Panc1 (cell line): ENCODE measurements at regions not wholly inside any gene's neighbourhood (a gene's known extent, or its start where the extent isn't known, plus 50 kb on each side); places are given as distances from the start of the nearest gene placed in this dataset.

Source experiments
- ATAC-seq: fragments of 200-7000 bp; cut with Tn5 transposase; 2 replicates; pipeline ENCODE4 v1.9.1; 2020; ENCODE audit warnings: mild to moderate bottlenecking, moderate library complexity
- BruUV-seq: library from RNA; stranded (reverse); fragments of 400-500 nt; replicated peaks from 2 replicates; lab custom pipeline; 2021; lab: Mats Ljungman, UMichigan
- CTCF ChIA-PET: fragments of 300-600 bp; sonication (Branson Sonifier 250); formaldehyde crosslinking; loops from one replicate; lab custom pipeline; 2022; ENCODE audit warnings: antibody characterized with exemption; lab: Charles Lee
- POLR2A ChIA-PET: fragments of 300-600 bp; sonication (Branson Sonifier 250); formaldehyde crosslinking; loops from one replicate; lab custom pipeline; 2022; ENCODE audit warnings: antibody characterized with exemption; lab: Charles Lee
- DNase-seq: peaks from one replicate; pipeline ENCODE4 v3.0.0-alpha.2; 2010; ENCODE audit warnings: low read depth, low spot score
- H3K27ac ChIP-seq: 2 replicates; pipeline ENCODE4 v1.5.1; 2011; ENCODE audit warnings: mild to moderate bottlenecking, low read length, inconsistent platforms
- H3K27me3 ChIP-seq: fragments of 200-500 bp; sonication (Bioruptor generic); 2 replicates; pipeline ENCODE4 v1.6.0; 2014; ENCODE audit warnings: low read length, inconsistent platforms; ENCODE audit not compliant: control insufficient read depth, insufficient read depth
- H3K36me3 ChIP-seq: fragments of 200-500 bp; sonication (Bioruptor generic); 2 replicates; pipeline ENCODE4 v1.5.1; 2014; ENCODE audit warnings: inconsistent platforms, mild to moderate bottlenecking, low read length, moderate library complexity; ENCODE audit not compliant: control insufficient read depth, insufficient read depth
- H3K4me1 ChIP-seq: 2 replicates; pipeline ENCODE4 v1.5.1; 2011; ENCODE audit warnings: inconsistent platforms, mild to moderate bottlenecking, low read length, moderate library complexity; ENCODE audit not compliant: control insufficient read depth, insufficient read depth
- H3K4me3 ChIP-seq, 2 experiments: 2 replicates each; pipeline ENCODE4 v1.5.1; 2011 to 2012; ENCODE audit warnings: low read depth in 2 of 2, low read length in 2 of 2, mild to moderate bottlenecking in 2 of 2, inconsistent platforms in 1 of 2, moderate library complexity in 1 of 2
- H3K9me3 ChIP-seq: fragments of 200-500 bp; sonication (Bioruptor generic); 2 replicates; pipeline ENCODE4 v1.5.1; 2014; ENCODE audit warnings: low read depth, mild to moderate bottlenecking, inconsistent platforms, low read length, moderate library complexity; ENCODE audit not compliant: control insufficient read depth, insufficient read depth
- POLR2AphosphoS5 ChIP-seq: IDR thresholded peaks from 2 replicates; pipeline ENCODE4 v1.6.1; 2012; ENCODE audit warnings: mild to moderate bottlenecking, low read depth, low read length, moderate library complexity
- SIN3A ChIP-seq: IDR thresholded peaks from 2 replicates; pipeline ENCODE4 v1.6.1; 2012; ENCODE audit warnings: low read depth, mild to moderate bottlenecking, low read length, moderate library complexity, borderline replicate concordance; ENCODE audit not compliant: insufficient read depth
- TCF7L2 ChIP-seq: IDR thresholded peaks from 2 replicates; pipeline ENCODE4 v1.6.1; 2011; ENCODE audit warnings: mild to moderate bottlenecking, low read depth, low read length, inconsistent platforms
- in situ Hi-C: cut with HindIII; loops from 2 replicates; pipeline ENCODE4 v1.10.0; 2016; ENCODE audit warnings: low sequenced_read_pairs, low pct_unique_long_range_greater_than_20kb
- intact Hi-C: fragments of 100-400 bp; cut with micrococcal nuclease; formaldehyde crosslinking; loops from one replicate; pipeline ENCODE4 v1.10.0; 2022; ENCODE audit not compliant: unreplicated experiment
- TF ChIP-seq, protein P1 (sequence below): fragments of 450-650 bp; IDR thresholded peaks from 2 replicates; pipeline ENCODE4 v1.5.1; 2017; ENCODE audit warnings: mild to moderate bottlenecking
- TF ChIP-seq, protein P2 (sequence below), 2 experiments: IDR thresholded peaks; 2 replicates each; pipeline ENCODE4 v1.6.1; 2011 to 2012; ENCODE audit warnings: low read depth in 2 of 2, control low read depth in 1 of 2, low read length in 1 of 2, mild to moderate bottlenecking in 1 of 2, moderate library complexity in 1 of 2; ENCODE audit not compliant: insufficient read depth in 1 of 2

DNA sequence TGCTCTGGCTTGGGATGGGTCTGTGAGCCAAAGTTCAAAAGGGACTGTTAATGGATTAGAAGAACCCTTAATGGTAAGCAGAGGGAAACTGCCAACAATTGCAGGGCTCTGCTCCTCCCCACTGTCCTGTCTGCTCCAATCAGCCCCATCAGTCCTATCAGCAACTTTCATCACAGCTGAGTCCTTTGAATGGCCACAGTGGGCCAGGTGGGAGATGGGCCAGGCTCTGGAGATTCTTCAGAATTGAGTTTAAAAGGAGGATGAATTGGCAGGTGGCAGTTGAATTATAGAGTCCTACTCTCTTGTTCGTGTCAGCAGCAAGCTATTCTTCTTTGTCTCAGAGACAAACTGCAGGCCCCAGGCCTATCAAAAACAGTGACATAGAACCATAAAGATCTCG is 573.9 kb downstream of the EPHA4 start:
- no peaks in the 10 kb centered on the region for H3K36me3 ChIP-seq
- TF ChIP-seq, protein P1, sequence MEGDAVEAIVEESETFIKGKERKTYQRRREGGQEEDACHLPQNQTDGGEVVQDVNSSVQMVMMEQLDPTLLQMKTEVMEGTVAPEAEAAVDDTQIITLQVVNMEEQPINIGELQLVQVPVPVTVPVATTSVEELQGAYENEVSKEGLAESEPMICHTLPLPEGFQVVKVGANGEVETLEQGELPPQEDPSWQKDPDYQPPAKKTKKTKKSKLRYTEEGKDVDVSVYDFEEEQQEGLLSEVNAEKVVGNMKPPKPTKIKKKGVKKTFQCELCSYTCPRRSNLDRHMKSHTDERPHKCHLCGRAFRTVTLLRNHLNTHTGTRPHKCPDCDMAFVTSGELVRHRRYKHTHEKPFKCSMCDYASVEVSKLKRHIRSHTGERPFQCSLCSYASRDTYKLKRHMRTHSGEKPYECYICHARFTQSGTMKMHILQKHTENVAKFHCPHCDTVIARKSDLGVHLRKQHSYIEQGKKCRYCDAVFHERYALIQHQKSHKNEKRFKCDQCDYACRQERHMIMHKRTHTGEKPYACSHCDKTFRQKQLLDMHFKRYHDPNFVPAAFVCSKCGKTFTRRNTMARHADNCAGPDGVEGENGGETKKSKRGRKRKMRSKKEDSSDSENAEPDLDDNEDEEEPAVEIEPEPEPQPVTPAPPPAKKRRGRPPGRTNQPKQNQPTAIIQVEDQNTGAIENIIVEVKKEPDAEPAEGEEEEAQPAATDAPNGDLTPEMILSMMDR: no peak
- TF ChIP-seq, protein P2, sequence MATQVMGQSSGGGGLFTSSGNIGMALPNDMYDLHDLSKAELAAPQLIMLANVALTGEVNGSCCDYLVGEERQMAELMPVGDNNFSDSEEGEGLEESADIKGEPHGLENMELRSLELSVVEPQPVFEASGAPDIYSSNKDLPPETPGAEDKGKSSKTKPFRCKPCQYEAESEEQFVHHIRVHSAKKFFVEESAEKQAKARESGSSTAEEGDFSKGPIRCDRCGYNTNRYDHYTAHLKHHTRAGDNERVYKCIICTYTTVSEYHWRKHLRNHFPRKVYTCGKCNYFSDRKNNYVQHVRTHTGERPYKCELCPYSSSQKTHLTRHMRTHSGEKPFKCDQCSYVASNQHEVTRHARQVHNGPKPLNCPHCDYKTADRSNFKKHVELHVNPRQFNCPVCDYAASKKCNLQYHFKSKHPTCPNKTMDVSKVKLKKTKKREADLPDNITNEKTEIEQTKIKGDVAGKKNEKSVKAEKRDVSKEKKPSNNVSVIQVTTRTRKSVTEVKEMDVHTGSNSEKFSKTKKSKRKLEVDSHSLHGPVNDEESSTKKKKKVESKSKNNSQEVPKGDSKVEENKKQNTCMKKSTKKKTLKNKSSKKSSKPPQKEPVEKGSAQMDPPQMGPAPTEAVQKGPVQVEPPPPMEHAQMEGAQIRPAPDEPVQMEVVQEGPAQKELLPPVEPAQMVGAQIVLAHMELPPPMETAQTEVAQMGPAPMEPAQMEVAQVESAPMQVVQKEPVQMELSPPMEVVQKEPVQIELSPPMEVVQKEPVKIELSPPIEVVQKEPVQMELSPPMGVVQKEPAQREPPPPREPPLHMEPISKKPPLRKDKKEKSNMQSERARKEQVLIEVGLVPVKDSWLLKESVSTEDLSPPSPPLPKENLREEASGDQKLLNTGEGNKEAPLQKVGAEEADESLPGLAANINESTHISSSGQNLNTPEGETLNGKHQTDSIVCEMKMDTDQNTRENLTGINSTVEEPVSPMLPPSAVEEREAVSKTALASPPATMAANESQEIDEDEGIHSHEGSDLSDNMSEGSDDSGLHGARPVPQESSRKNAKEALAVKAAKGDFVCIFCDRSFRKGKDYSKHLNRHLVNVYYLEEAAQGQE (IDR thresholded peaks at IDR 0.05; ENCODE audit: insufficient read depth in 1 of 2, low read depth in 2 of 2, low read length in 1 of 2): no peak
- TF ChIP-seq TCF7L2: no peak
- no peak for TF ChIP-seq SIN3A
- TF ChIP-seq POLR2AphosphoS5: no peak
- POLR2A ChIA-PET: no interaction called here
- in situ Hi-C loops: no loop called here
- no peak overlapping the region for H3K4me3 ChIP-seq
- CTCF ChIA-PET: no interaction called here
- no peak for DNase-seq
- intact Hi-C loops: no loop called here
- ATAC-seq: no peak
- no TSS peak for BruUV-seq
- no peak overlapping the region for H3K27ac ChIP-seq
- no peaks in the 10 kb centered on the region for H3K4me1 ChIP-seq
- H3K27me3 ChIP-seq: no peaks in the 10 kb centered on the region
- no peaks in the 10 kb centered on the region for H3K9me3 ChIP-seq

DNA sequence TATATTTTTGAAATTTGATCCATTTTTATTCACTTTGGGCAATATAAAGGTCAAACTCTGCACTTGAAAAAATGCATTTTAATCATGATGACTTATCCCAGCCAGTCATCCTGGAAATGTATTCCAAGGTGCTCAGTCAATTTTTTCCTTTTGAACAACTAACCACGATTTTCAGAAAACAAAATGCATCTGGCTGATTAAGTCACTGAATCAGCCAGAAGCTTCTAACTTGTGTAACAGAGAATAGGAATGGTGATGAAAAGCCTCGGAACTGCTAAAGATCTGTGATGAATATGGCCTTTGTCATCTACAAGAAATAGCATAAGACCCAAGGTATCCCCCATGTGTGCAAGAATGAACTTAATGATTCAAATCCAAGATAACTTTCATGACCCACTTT is 572.7 kb downstream of the EPHA4 start:
- Histone ChIP-seq H3K4me1 (no peaks in the 10 kb centered on the region), H3K4me3 (no peak overlapping the region), H3K9me3 (no peaks in the 10 kb centered on the region), H3K36me3 (no peaks in the 10 kb centered on the region), H3K27ac (no peak overlapping the region), H3K27me3 (no peaks in the 10 kb centered on the region)
- BruUV-seq: no TSS peak
- ATAC-seq: no peak
- ChIA-PET CTCF (no interaction called here), POLR2A (no interaction called here)
- in situ Hi-C loops (no loop called here), intact Hi-C loops (no loop called here)
- no peak for DNase-seq
- TF ChIP-seq SIN3A: no peak

- no peaks in the 10 kb centered on the region for H3K27me3 ChIP-seq
- intact Hi-C loops: no loop called here
- no peak overlapping the region for H3K27ac ChIP-seq
- DNase-seq: no peak
- H3K4me3 ChIP-seq: no peak overlapping the region
- no peaks in the 10 kb centered on the region for H3K36me3 ChIP-seq
- BruUV-seq: no TSS peak
- in situ Hi-C loops: no loop called here
- no peak for ATAC-seq
- no peaks in the 10 kb centered on the region for H3K9me3 ChIP-seq
- CTCF ChIA-PET: no interaction called here
- POLR2A ChIA-PET: no interaction called here
- TF ChIP-seq TCF7L2 (no peak), POLR2AphosphoS5 (no peak), SIN3A (no peak)
- TF ChIP-seq, protein P1: no peak
- TF ChIP-seq, protein P2 (IDR thresholded peaks at IDR 0.05; ENCODE audit: insufficient read depth in 1 of 2, low read depth in 2 of 2, low read length in 1 of 2): no peak
- no peaks in the 10 kb centered on the region for H3K4me1 ChIP-seq
These were observed 570.7 kb downstream of the EPHA4 start for GRCh38 chr2:221001381-221001801.
